ENCODE measurements at regions not wholly inside any gene's neighbourhood (a gene's known extent, or its start where the extent isn't known, plus 50 kb on each side); places are given as distances from the start of the nearest gene placed in this dataset.

DNA sequence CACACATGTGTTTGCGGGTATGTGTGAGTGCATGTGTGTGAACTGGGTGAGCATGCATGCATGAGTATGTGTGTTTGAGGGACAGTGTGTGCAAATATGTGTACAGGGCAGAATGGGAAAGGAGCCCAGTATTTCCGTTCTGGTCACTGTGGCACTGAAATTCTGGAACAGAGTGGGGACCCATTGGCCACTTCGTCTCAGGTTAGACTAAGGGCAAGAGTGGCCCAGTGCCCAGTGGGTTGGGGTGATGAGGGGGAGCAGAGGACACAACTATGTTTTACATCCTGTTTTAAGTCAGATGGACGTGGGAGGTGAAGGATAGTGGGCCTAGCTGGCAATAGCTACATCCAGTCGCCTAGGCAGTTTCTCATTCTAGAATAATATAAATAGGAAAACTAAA is 438.5 kb downstream of the DYNC2H1 start (continued):
- TF ChIP-seq ZNF211 (tag by site-specific recombination; IDR thresholded peaks at IDR 0.05; ENCODE audit: low read depth) (no peak), TCF7L2 (IDR thresholded peaks at IDR 0.05; ENCODE audit: borderline replicate concordance, low read depth, low read length) (no peak), ZNF521 (tag by site-specific recombination; IDR thresholded peaks at IDR 0.05) (no peak), ZNF664 (tag by site-specific recombination; IDR thresholded peaks at IDR 0.05) (no peak)

DNA sequence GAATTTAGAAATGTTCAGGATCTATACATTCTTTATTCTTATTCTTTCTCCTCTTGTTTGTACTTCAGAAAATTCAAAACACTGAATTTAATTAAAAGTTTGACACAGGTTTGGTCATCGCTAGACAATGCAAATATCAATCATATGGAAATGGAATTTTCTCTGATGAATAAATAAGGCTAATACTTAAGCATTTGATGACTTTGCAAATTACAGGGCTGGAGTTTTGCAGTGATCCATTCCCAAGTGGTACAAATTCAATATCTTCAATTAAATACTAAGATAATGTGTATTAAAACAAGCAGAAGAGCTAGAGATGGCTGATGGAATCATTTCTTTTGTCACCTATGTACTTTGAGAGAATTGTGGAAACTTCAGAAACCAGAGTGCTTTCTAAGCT is 439.6 kb downstream of the DYNC2H1 start:
- CTCF ChIA-PET, result interaction anchor here (0.8 to 2.5 kb wide), 3 partner anchors 8 to 440 kb away, joined by 3 to 12 read pairs (median 3); partner anchors contain the start of gene DYNC2H1

DNA sequence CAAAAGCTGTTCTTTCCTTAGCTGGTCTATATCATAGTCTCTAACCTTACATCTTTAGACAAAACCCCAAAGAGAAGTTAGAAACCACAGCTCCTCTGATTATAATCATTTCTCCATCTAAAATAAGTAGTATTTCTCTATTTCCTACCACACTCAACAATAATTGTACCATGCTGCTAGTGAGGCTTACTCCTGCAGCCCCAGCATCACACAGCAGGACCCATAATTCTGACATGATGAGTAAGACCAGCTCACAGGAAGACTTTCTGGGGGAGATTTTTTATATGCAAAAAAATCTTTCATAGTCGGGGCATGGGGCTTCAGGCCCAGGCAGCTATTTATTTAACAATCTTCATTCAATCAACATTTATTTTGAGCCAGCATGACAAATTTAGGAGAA is 441.6 kb downstream of the DYNC2H1 start:
- POLR2A ChIA-PET, result no interaction called here
- Histone ChIP-seq H3K4me3 (ENCODE audit: low read depth, low read length) (no peak overlapping the region), H3K36me3 (ENCODE audit: control insufficient read depth in 2 of 2, insufficient read depth in 1 of 2, low read length in 2 of 2) (no peaks in the 10 kb centered on the region), H3K9me3 (ENCODE audit: control insufficient read depth, insufficient read depth, low read depth, low read length) (no peaks in the 10 kb centered on the region), H3K27ac (ENCODE audit: extremely low read depth, low read depth, low read length) (no peak overlapping the region), H3K4me1 (ENCODE audit: control insufficient read depth, insufficient read depth, low read length) (no peaks in the 10 kb centered on the region)
- TF ChIP-seq ZNF561 (tag by site-specific recombination; IDR thresholded peaks at IDR 0.05; ENCODE audit: borderline replicate concordance) (no peak), ZNF623 (tag by site-specific recombination; IDR thresholded peaks at IDR 0.05) (no peak), ZNF521 (tag by site-specific recombination; IDR thresholded peaks at IDR 0.05) (no peak)
- CTCF ChIA-PET, result interaction anchor here (1.6 kb wide), 1 partner anchor 14 kb away, joined by 6 read pairs; no protein-coding TSS in a partner anchor

More for the DNA sequence above, 439.6 kb downstream of the DYNC2H1 start:
- Histone ChIP-seq H3K4me3 (ENCODE audit: low read depth, low read length) (no peak overlapping the region), H3K36me3 (ENCODE audit: control insufficient read depth in 2 of 2, insufficient read depth in 1 of 2, low read length in 2 of 2) (no peaks in the 10 kb centered on the region), H3K4me1 (ENCODE audit: control insufficient read depth, insufficient read depth, low read length) (no peaks in the 10 kb centered on the region), H3K9me3 (ENCODE audit: control insufficient read depth, insufficient read depth, low read depth, low read length) (no peaks in the 10 kb centered on the region), H3K27ac (ENCODE audit: extremely low read depth, low read depth, low read length) (no peak overlapping the region)
- TF ChIP-seq ZNF510 (tag by site-specific recombination; IDR thresholded peaks at IDR 0.05; ENCODE audit: insufficient replicate concordance), result no peak
- TF ChIP-seq ZNF274 (IDR thresholded peaks at IDR 0.05; ENCODE audit: low read length), result no peak
- no peak for TF ChIP-seq ZNF274 (tag by site-specific recombination; IDR thresholded peaks at IDR 0.05; ENCODE audit: borderline replicate concordance)
- TF ChIP-seq ZNF837 (tag by site-specific recombination; IDR thresholded peaks at IDR 0.05), result no peak
- TF ChIP-seq GFI1B (tag by site-specific recombination; IDR thresholded peaks at IDR 0.05), result no peak
- no peak for TF ChIP-seq ZFP41 (tag by site-specific recombination; IDR thresholded peaks at IDR 0.05; ENCODE audit: borderline replicate concordance)
- TF ChIP-seq ZNF121 (tag by site-specific recombination; IDR thresholded peaks at IDR 0.05), result no peak
- no peak for TF ChIP-seq KLF16 (tag by site-specific recombination; IDR thresholded peaks at IDR 0.05)
- TF ChIP-seq, protein P1, sequence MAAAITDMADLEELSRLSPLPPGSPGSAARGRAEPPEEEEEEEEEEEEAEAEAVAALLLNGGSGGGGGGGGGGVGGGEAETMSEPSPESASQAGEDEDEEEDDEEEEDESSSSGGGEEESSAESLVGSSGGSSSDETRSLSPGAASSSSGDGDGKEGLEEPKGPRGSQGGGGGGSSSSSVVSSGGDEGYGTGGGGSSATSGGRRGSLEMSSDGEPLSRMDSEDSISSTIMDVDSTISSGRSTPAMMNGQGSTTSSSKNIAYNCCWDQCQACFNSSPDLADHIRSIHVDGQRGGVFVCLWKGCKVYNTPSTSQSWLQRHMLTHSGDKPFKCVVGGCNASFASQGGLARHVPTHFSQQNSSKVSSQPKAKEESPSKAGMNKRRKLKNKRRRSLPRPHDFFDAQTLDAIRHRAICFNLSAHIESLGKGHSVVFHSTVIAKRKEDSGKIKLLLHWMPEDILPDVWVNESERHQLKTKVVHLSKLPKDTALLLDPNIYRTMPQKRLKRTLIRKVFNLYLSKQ (tag by site-specific recombination; IDR thresholded peaks at IDR 0.05; ENCODE audit: borderline replicate concordance), result no peak
- TF ChIP-seq, protein P2, sequence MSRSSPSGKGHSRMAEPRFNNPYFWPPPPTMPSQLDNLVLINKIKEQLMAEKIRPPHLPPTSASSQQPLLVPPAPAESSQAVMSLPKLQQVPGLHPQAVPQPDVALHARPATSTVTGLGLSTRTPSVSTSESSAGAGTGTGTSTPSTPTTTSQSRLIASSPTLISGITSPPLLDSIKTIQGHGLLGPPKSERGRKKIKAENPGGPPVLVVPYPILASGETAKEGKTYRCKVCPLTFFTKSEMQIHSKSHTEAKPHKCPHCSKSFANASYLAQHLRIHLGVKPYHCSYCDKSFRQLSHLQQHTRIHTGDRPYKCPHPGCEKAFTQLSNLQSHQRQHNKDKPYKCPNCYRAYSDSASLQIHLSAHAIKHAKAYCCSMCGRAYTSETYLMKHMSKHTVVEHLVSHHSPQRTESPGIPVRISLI (tag by site-specific recombination; IDR thresholded peaks at IDR 0.05), result no peak
- TF ChIP-seq, protein P3, sequence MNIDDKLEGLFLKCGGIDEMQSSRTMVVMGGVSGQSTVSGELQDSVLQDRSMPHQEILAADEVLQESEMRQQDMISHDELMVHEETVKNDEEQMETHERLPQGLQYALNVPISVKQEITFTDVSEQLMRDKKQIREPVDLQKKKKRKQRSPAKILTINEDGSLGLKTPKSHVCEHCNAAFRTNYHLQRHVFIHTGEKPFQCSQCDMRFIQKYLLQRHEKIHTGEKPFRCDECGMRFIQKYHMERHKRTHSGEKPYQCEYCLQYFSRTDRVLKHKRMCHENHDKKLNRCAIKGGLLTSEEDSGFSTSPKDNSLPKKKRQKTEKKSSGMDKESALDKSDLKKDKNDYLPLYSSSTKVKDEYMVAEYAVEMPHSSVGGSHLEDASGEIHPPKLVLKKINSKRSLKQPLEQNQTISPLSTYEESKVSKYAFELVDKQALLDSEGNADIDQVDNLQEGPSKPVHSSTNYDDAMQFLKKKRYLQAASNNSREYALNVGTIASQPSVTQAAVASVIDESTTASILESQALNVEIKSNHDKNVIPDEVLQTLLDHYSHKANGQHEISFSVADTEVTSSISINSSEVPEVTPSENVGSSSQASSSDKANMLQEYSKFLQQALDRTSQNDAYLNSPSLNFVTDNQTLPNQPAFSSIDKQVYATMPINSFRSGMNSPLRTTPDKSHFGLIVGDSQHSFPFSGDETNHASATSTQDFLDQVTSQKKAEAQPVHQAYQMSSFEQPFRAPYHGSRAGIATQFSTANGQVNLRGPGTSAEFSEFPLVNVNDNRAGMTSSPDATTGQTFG (tag by site-specific recombination; IDR thresholded peaks at IDR 0.05; ENCODE audit: borderline replicate concordance), result no peak
- no peak for TF ChIP-seq KLF9 (tag by site-specific recombination; IDR thresholded peaks at IDR 0.05; ENCODE audit: low read depth)
- no peak for TF ChIP-seq ZNF621 (tag by site-specific recombination; IDR thresholded peaks at IDR 0.05)
- no peak for TF ChIP-seq ZBTB7A (tag by site-specific recombination; IDR thresholded peaks at IDR 0.05; ENCODE audit: low read depth)
- TF ChIP-seq, protein P4, sequence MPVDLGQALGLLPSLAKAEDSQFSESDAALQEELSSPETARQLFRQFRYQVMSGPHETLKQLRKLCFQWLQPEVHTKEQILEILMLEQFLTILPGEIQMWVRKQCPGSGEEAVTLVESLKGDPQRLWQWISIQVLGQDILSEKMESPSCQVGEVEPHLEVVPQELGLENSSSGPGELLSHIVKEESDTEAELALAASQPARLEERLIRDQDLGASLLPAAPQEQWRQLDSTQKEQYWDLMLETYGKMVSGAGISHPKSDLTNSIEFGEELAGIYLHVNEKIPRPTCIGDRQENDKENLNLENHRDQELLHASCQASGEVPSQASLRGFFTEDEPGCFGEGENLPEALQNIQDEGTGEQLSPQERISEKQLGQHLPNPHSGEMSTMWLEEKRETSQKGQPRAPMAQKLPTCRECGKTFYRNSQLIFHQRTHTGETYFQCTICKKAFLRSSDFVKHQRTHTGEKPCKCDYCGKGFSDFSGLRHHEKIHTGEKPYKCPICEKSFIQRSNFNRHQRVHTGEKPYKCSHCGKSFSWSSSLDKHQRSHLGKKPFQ (tag by site-specific recombination; IDR thresholded peaks at IDR 0.05), result no peak
- no peak for TF ChIP-seq ZNF214 (tag by site-specific recombination; IDR thresholded peaks at IDR 0.05; ENCODE audit: borderline replicate concordance)
- TF ChIP-seq ZNF248 (tag by site-specific recombination; IDR thresholded peaks at IDR 0.05), result no peak
- no peak for TF ChIP-seq ZSCAN23 (tag by site-specific recombination; IDR thresholded peaks at IDR 0.05)
- POLR2A ChIA-PET, result no interaction called here

All from HEK293 (cell line).